Head of caudate nucleus (tissue), 42 donors: ENCODE measurements at regions not wholly inside any gene's neighbourhood (a gene's known extent, or its start where the extent isn't known, plus 50 kb on each side); places are given as distances from the start of the nearest gene placed in this dataset.
A peak's percentile ranks its signal among the peaks of the same experiment; 100 is the strongest.

Experiments used
- DNase-seq, 42 donors: peaks; one replicate each; pipeline versions ENCODE4 v3.0.0 to v3.0.0-alpha.2; 2020 to 2021; ENCODE audit warnings: mixed read lengths in 7 of 42
- intact Hi-C: fragments of 100-400 bp; cut with DNase I; formaldehyde crosslinking; loops from one replicate; pipeline ENCODE4 v1.15.0; 2022

GRCh38 chr2:120485096-120485495 lies 139.2 kb downstream of the INHBB start:
- intact Hi-C loops: no loop called here
- DNase-seq: no peak

DNA sequence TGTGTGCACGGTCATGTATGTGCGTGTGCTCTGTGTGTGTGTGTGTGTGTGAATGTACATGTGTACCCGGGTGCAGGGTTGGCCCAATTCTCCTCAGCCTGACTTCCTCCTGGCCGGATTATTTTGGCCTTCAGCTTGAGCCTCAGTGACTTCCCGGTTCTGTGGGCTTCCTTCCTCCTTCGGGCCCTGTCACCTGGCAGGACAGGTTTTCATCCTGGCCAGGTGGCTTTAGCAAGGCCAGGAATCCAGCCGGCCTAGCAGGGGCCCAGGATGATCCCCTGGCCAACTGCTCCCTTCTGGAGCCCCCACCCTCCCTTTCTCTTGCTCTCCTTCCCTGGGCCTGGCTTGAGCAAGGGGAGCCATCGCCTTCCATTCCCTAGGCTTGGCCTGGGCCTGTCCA lies 140.5 kb downstream of the INHBB start:
- intact Hi-C loops: no loop called here
- DNase-seq: no peak

DNA sequence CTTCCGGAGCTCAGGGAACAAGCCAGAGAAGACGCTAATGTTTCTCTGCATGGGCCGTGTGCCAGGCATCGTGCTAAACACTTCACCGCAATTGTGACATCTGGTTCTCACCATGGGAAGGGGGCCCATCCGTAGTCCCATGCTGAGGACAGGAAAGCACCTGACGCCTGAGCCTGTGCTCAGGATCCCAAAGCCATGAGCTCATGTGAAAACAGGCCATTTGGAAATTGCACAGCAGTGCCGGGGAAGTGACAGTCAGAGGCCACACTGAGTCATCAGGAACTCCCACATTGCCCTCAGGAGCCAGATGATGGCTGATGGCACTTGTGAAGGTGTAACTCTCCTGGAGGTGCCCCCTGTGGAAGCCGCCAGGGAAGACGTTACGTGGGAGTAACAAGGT lies 141.0 kb downstream of the INHBB start:
- peak in 2 of 42 donors; percentile 32 to 42 for DNase-seq
- intact Hi-C loops: no loop called here

- intact Hi-C loops: no loop called here
Observed at GRCh38 chr2:120488531-120488930, 142.6 kb downstream of the INHBB start.

DNA sequence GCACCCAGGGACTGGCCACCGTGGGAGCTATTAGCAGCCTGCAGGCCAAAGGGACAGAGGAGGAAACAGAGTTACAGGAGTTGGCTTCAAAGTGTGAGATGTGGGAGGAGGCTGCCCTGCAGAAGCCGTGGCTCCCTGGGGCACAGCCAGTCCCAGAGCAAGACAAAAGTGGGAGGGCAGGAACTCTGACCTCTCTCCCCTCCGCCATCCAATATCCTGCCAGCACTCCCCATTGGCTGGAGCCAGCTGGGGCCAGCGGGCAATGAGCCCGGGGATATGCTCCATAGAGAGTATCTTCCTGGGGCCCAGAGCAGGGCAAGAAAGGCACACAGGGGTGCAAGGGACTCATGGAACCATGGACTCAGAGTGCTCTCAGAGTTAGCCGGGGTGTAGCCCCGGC lies 143.1 kb downstream of the INHBB start:
- intact Hi-C loops: no loop called here
- DNase-seq: peak in 3 of 42 donors; percentile 5 to 44 (median 42)

More at GRCh38 chr2:120488531-120488930, 142.6 kb downstream of the INHBB start:
- no peak for DNase-seq

- intact Hi-C loops: no loop called here
- no peak for DNase-seq
Observed at GRCh38 chr2:120490091-120490798, 144.3 kb downstream of the INHBB start.

DNA sequence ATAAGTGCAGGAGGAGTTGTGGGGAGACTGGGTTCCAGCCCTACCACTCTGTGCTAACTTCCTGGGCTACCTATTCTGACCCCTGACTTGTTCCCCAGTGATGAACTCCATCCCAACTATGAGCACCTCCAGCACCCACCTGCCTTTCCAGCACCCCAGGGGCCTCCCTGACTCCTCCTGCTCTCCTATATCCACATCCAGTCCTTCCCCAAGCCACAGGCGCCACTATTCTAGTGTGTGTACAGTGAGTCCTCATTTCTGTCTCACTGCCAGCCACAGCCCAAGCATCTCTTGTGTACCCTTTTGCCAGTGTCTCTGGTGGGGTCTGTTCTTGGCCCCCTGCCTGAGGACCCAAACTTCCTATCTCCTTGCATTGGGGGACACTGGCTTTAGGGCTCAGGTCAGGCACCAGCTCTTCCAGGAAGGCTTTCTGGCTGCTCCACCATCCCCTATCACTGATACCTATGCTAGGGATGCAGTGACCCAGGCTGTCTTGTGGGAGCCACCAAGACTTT lies 145.2 kb downstream of the INHBB start:
- intact Hi-C loops: no loop called here
- no peak for DNase-seq

- intact Hi-C loops: no loop called here
- DNase-seq: no peak
Observed at GRCh38 chr2:120493231-120493630, 147.3 kb downstream of the INHBB start.

DNA sequence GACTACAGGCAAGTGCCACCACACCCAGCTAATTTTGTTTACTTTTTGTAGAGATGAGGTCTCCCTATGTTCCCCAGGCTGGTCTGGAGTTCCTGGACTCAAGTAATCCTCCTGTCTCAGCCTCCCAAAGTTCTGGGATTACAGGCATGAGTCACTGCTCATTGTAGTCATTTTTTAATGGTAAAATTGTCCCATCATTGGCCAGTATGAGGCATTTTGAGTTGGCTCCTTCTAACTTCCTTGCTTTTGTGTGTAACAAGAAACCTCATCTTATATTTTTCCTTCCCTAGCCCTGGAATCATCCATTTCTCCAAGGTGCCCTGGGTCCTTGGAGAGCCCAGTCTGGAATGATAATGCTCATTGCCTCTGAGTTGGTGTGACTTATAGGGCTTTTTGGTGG lies 148.5 kb downstream of the INHBB start:
- intact Hi-C loops: no loop called here

GRCh38 chr2:120495586-120495985 lies 149.7 kb downstream of the INHBB start:
- DNase-seq: no peak
- intact Hi-C loops: no loop called here

More for the DNA sequence above, 148.5 kb downstream of the INHBB start:
- DNase-seq: no peak

DNA sequence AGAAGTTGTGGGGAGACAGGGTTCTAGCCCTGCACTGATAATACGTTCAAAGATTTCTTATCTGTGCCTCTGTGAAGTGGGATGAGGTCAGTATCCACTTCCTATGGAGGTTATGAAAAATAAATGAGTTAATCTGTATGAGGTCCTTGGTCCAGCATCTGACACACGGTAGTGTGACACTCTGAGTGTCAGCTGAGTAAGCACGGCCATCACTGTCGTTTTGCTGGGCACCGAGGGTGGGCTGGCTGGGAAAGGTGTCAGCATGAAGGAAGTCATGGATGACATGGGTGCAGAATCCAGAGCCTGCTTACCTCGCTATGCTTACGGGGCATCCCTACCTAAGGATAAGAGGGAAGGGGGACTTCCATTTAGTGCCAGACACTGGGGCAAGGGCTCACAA lies 150.3 kb downstream of the INHBB start:
- intact Hi-C loops: no loop called here
- no peak for DNase-seq

- intact Hi-C loops: no loop called here
- no peak for DNase-seq
Observed at GRCh38 chr2:120496759-120497158, 150.8 kb downstream of the INHBB start.

GRCh38 chr2:120497261-120497977 lies 151.5 kb downstream of the INHBB start:
- DNase-seq: no peak
- intact Hi-C loops: no loop called here

DNA sequence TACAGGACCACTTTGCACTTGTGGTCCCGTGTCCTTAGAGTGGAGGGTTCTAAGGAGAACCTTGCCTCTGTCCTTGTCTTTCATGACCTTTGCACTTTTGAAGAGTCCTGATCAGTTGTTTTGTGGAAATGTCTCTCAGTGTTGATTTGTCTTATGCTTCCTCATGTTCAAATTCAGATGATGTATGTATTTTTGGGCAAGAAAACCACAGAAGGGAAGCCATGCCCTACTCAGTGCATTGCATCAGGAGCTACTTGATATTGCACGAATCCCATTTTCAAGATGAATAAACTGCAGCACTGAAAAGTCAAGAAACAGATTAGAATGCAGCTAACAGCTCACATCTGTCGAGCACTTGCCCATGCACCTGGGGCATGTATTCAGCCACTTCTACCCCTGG lies 152.2 kb downstream of the INHBB start:
- intact Hi-C loops: no loop called here
- DNase-seq: no peak

DNA sequence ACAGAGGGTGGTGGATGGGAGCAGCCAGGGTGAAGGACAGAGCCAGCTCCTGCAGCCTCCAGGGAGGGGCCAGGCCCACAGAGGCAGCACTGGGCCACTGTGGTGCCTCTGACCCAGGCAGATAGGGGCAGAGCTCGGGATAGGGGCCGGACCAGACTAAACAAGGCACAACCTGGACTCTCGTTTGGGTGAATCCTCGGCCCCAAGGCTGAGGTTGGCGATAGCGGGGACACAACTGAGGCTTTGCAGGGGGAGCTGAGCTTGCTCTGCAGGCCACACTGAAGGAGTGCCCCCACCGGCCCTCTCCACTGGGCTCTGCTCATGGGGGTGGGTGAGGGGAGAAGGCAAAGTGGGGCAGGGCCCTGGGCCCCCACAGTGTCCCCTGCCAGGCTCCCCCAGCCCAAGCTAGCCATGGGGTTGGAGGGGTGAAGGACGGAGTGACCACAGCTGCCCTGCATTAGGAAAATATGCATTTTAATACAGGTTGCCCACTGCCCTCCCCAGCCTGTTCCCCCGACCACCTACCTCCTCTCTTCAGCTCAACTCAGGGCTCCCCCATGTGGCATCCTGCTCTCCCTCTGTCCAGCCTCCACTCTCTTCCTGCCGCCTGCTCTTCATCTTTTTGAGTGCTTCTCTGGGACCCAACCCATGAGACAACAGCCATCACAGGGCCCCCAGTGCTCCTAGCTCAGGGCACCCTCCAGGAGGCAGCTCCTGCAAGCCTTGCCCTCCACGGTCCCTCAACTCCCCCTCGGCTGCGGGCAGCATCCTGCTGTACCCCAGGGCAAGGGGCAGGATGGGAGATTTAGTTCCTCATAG lies 152.8 kb downstream of the INHBB start:
- DNase-seq: no peak
- intact Hi-C loops: no loop called here

DNA sequence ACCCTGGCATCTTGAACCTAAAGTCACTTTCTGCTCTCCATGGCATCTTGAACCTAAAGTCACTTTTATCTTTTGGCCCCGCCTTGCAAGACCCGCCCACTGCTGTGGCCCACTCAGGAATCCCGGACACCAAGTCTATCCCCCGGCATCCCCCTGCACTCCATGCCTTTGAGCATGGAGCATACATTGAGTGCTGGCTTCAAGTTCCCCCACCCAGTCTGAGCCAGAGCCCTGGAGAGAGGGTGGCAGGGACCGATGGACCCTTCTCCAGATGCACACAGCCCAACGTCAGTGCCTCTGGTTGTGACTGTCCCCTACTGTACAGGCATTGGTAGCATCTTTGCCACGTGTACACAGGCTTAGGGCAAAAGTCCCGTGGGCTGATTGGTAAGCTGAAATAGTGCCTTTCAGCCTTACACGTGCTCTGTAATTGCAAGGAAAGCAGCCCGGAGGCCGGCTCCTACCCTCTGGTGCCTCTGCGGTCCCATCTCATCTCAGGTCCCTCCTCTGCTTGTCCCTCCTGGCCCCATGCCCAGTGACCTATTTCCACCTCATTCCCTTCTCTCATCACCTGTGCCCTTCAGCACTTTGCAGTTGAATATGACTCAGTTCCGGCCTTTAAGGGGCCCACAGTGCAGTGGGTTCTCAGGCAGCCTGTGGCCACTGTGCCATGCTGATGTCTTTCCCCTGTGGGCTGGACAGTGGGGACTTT lies 154.0 kb downstream of the INHBB start:
- intact Hi-C loops: no loop called here
- DNase-seq: peak in 1 of 42 donors; percentile 32

- intact Hi-C loops: no loop called here
- DNase-seq: no peak
Observed at GRCh38 chr2:120501591-120501990, 155.7 kb downstream of the INHBB start.

DNA sequence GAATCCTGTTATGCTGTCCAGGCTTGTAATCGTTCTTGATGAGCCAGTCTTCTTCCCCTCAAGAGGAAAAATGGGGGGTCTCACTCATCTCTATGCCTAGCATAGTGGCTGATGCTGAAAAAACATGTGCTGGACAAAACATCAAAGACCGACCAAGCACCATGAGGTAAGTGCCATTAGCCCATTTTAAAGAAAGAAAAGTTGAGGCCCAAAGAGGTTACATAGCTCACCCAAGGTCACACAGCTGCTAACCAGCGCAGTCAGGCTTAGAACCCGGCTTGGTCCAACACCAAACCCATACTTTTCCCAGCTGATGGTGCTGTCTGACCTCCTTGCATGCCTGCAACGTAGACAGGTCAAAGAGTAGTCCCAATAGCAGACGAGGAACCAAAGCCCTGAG lies 156.4 kb downstream of the INHBB start:
- intact Hi-C loops: no loop called here
- no peak for DNase-seq

DNA sequence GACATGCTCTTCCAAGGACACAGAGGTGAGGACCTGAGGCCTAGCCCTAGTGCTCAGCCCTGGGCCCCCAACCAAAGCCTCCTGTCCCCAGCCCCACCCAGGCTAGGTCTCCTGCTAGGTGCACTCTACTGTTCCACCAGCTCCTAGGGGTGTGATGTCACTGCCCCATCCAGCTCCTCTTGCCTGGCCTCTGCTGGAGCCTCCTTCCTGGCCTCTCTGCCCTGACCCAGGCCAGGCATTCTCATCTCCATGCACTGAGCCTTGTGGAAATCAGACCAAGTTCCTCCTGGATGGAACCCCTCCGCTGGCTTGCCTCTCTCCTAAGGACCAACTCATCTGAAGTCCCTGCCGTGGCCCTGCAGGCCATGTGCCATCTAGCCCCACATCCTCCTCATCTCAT lies 156.8 kb downstream of the INHBB start:
- intact Hi-C loops: no loop called here
- DNase-seq: no peak
